ENCODE measurements at regions not wholly inside any gene's neighbourhood (a gene's known extent, or its start where the extent isn't known, plus 50 kb on each side); places are given as distances from the start of the nearest gene placed in this dataset.

DNA sequence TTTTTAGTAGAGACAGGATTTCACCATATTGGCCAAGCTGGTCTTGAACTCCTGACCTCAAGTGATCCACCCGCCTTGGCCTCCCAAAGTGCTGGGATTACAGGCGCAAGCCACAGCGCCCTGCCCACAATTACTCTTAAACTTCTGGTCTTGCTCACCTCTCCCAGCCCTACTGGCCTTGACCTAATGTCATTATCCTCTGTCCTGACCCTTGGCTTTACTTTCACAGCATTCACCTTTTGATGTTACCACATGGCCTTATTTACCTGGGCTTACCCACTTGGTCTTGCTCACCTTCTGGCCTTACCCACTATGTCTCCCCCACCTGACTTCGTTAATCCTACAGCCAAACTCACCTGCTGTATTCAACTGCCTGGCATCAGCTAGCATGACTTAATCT is 105.9 kb downstream of the IL12A start:
- TF ChIP-seq, protein P1, sequence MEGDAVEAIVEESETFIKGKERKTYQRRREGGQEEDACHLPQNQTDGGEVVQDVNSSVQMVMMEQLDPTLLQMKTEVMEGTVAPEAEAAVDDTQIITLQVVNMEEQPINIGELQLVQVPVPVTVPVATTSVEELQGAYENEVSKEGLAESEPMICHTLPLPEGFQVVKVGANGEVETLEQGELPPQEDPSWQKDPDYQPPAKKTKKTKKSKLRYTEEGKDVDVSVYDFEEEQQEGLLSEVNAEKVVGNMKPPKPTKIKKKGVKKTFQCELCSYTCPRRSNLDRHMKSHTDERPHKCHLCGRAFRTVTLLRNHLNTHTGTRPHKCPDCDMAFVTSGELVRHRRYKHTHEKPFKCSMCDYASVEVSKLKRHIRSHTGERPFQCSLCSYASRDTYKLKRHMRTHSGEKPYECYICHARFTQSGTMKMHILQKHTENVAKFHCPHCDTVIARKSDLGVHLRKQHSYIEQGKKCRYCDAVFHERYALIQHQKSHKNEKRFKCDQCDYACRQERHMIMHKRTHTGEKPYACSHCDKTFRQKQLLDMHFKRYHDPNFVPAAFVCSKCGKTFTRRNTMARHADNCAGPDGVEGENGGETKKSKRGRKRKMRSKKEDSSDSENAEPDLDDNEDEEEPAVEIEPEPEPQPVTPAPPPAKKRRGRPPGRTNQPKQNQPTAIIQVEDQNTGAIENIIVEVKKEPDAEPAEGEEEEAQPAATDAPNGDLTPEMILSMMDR (conservative IDR thresholded peaks at IDR 0.05): no peak
- H3K4me3 Mint-ChIP-seq: no peak overlapping the region
- no peaks in the 10 kb centered on the region for H3K4me1 Mint-ChIP-seq (ENCODE audit: unreplicated experiment)
- H3K36me3 Mint-ChIP-seq: no peaks in the 10 kb centered on the region
- no peak overlapping the region for H3K27ac Mint-ChIP-seq
- no peaks in the 10 kb centered on the region for H3K27me3 Mint-ChIP-seq
- no peaks in the 10 kb centered on the region for H3K9me3 Mint-ChIP-seq
- DNase-seq (ENCODE audit: extremely low spot score, unreplicated experiment): no peak

DNA sequence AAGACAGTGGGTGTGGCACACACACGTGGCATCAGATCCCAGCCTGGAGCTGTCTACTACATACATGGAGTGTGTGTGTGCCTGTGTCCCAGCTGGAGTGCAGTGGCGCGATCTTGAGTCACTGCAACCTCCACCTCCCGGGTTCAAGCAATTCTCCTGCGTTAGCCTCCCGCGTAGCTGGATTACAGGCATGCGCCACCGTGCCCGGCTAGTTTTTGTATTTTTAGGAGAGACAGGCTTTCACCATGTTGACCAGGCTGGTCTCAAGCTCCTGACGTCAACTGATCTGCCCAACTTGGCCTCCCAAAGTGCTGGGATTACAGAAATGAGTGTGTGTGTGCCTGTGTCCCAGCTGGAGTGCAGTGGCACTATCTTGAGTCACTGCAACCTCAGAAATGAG is 108.8 kb downstream of the IL12A start:
- Mint-ChIP-seq H3K4me3 (no peak overlapping the region), H3K36me3 (no peaks in the 10 kb centered on the region), H3K27me3 (no peaks in the 10 kb centered on the region), H3K27ac (no peak overlapping the region), H3K4me1 (ENCODE audit: unreplicated experiment) (no peaks in the 10 kb centered on the region), H3K9me3 (no peaks in the 10 kb centered on the region)
- TF ChIP-seq, protein P1 (conservative IDR thresholded peaks at IDR 0.05): no peak
- DNase-seq (ENCODE audit: extremely low spot score, unreplicated experiment): no peak

DNA sequence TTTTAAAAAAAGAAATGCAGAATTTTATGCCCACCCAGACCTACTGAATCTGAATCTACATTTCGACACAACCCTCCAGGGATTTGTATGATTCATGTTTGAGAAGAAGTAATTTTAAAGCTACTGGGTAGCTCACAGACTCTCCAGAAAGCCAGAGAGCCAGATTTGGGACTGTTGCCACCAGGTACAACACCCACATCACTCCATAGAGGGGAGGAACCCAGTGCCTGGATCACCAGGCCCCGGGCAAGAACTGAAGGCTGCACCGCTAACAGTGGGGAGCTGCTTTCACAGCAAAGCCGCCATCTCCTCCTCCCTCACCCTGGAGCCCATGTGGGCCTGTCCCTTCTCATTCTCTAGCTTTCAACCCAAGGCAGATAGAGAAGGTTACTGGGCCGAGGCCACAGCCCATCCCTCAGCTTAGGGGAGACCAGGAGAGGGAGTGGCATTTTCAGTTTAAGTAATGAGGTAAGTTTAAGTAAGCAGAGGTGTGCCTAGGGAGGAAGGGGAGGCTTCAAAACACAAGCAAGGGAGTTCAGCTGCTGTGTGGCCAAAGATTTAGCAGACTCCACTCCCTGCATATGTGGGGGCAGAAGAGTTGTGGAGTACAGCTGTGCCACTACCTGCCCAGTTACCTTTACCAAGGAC is 109.8 kb downstream of the IL12A start:
- TF ChIP-seq, protein P1 (conservative IDR thresholded peaks at IDR 0.05): no peak
- no peak overlapping the region for H3K27ac Mint-ChIP-seq
- DNase-seq (ENCODE audit: extremely low spot score, unreplicated experiment): no peak
- no peaks in the 10 kb centered on the region for H3K4me1 Mint-ChIP-seq (ENCODE audit: unreplicated experiment)
- no peaks in the 10 kb centered on the region for H3K27me3 Mint-ChIP-seq
- no peak overlapping the region for H3K4me3 Mint-ChIP-seq
- H3K9me3 Mint-ChIP-seq: no peaks in the 10 kb centered on the region
- H3K36me3 Mint-ChIP-seq: no peaks in the 10 kb centered on the region

DNA sequence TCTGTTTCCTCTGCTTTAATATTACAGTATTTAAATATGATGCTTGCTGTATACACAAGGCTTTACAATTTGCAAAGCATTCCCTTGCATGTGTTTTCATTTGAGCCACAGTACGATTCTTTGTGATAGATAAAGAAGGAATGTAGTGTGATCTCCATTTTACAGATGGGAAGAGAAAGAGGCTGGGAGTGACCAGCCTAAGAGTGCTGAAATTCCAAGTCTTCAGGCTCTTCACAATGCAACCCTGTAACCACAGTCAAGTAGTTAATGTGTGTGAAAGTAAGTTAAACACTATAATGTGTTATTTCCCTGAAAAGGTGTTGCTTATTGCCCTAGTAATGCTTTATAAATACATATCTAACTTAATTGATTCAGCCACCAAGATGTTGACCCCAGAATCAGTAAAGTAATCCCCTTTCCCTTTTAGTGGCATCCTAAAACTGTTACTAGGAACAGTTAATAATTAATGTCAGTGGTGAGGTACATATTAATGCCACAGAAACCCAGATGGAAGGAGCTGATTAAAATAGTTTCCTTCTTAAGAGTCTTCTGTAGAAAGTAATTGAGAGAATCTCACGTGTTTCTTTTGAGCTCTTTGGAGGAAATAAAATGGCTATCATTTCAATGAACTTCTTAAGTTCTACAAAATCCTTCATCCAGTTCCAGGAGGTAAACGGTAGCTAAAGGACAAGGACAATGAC is 110.4 kb downstream of the IL12A start:
- TF ChIP-seq, protein P1 (conservative IDR thresholded peaks at IDR 0.05): no peak
- no peaks in the 10 kb centered on the region for H3K36me3 Mint-ChIP-seq
- no peaks in the 10 kb centered on the region for H3K4me1 Mint-ChIP-seq (ENCODE audit: unreplicated experiment)
- H3K27ac Mint-ChIP-seq: no peak overlapping the region
- H3K9me3 Mint-ChIP-seq: no peaks in the 10 kb centered on the region
- H3K27me3 Mint-ChIP-seq: no peaks in the 10 kb centered on the region
- DNase-seq (ENCODE audit: extremely low spot score, unreplicated experiment): no peak
- H3K4me3 Mint-ChIP-seq: no peak overlapping the region

DNA sequence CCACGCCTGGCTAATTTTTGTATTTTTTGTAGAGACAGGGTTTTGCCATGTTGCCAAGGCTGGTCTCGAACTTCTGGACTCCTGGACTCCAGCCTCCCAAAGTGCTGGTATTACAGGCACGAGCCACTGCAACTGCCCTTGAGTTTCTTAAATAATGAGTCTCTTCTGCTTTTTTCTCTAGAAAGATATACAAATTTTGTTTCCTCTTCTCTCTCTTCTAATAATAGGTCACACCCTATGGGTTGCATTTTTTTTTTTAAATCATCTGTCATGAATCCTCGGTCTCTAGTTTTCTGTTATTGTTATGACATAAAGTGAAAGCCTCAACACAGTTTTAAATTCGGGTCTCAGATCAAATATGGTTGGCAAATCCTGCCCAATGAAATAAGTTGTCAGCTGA is 111.2 kb downstream of the IL12A start:
- no peaks in the 10 kb centered on the region for H3K27me3 Mint-ChIP-seq
- H3K4me1 Mint-ChIP-seq (ENCODE audit: unreplicated experiment): no peaks in the 10 kb centered on the region
- no peaks in the 10 kb centered on the region for H3K36me3 Mint-ChIP-seq
- DNase-seq (ENCODE audit: extremely low spot score, unreplicated experiment): no peak
- H3K27ac Mint-ChIP-seq: no peak overlapping the region
- no peak overlapping the region for H3K4me3 Mint-ChIP-seq
- TF ChIP-seq, protein P1 (conservative IDR thresholded peaks at IDR 0.05): no peak
- H3K9me3 Mint-ChIP-seq: no peaks in the 10 kb centered on the region
